ENCODE measurements at regions not wholly inside any gene's neighbourhood (a gene's known extent, or its start where the extent isn't known, plus 50 kb on each side); places are given as distances from the start of the nearest gene placed in this dataset.

DNA sequence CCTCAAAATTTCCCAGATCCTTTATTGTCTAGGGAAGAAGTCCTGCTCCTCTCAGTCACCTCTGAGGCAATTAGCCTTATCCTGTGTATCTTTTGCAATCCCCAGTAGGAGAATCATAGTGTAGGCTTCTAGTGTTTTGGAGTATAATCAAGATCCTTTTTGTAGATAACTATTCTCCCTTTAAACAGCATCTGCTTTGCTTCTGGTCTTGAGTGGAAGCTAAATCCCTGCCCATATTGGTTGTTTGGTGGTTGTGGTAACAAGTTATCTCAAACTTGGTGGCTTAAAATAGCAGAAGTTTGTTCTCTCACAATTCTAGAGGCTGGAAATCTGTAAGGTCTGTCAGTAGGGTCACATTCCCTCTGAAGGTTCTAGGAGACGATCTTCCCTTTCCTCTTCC, 217.5 kb upstream of the RASGRP1 start:
- TF ChIP-seq, protein P1, sequence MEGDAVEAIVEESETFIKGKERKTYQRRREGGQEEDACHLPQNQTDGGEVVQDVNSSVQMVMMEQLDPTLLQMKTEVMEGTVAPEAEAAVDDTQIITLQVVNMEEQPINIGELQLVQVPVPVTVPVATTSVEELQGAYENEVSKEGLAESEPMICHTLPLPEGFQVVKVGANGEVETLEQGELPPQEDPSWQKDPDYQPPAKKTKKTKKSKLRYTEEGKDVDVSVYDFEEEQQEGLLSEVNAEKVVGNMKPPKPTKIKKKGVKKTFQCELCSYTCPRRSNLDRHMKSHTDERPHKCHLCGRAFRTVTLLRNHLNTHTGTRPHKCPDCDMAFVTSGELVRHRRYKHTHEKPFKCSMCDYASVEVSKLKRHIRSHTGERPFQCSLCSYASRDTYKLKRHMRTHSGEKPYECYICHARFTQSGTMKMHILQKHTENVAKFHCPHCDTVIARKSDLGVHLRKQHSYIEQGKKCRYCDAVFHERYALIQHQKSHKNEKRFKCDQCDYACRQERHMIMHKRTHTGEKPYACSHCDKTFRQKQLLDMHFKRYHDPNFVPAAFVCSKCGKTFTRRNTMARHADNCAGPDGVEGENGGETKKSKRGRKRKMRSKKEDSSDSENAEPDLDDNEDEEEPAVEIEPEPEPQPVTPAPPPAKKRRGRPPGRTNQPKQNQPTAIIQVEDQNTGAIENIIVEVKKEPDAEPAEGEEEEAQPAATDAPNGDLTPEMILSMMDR (conservative IDR thresholded peaks at IDR 0.05; ENCODE audit: low read length): no peak
- TF ChIP-seq EZH2phosphoT487 (IDR thresholded peaks at IDR 0.05; ENCODE audit: borderline replicate concordance, low read depth, low read length): no peak

Data from OCI-LY7 (cell line).